ENCODE measurements at regions not wholly inside any gene's neighbourhood (a gene's known extent, or its start where the extent isn't known, plus 50 kb on each side); places are given as distances from the start of the nearest gene placed in this dataset.

DNA sequence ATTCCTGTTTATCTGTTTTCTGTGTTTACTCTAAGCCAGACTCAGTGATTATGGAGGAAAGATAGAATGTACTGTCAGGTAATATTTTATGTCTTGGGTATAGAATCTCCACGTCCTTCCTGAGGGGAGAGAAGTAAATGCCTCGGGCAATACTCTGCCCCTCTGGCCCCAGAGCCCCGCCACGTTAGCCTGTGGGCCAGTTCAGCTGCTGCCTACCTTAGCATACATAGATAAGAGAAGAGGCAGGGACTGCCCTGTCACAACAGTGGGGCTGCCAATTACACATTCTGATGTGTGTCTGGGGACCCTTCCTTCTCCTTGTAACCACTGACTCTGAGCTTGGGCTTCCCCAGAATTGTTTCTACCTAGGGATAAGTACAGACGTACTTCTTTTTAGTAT, 347.7 kb upstream of the ATP11B start:
- TF ChIP-seq, protein P1, sequence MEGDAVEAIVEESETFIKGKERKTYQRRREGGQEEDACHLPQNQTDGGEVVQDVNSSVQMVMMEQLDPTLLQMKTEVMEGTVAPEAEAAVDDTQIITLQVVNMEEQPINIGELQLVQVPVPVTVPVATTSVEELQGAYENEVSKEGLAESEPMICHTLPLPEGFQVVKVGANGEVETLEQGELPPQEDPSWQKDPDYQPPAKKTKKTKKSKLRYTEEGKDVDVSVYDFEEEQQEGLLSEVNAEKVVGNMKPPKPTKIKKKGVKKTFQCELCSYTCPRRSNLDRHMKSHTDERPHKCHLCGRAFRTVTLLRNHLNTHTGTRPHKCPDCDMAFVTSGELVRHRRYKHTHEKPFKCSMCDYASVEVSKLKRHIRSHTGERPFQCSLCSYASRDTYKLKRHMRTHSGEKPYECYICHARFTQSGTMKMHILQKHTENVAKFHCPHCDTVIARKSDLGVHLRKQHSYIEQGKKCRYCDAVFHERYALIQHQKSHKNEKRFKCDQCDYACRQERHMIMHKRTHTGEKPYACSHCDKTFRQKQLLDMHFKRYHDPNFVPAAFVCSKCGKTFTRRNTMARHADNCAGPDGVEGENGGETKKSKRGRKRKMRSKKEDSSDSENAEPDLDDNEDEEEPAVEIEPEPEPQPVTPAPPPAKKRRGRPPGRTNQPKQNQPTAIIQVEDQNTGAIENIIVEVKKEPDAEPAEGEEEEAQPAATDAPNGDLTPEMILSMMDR (IDR thresholded peaks at IDR 0.05): no peak
- no peak for TF ChIP-seq SIN3A (IDR thresholded peaks at IDR 0.05; ENCODE audit: borderline replicate concordance, insufficient read depth, low read depth, low read length)
- no peak for TF ChIP-seq POLR2AphosphoS5 (IDR thresholded peaks at IDR 0.05; ENCODE audit: low read depth, low read length)
- TF ChIP-seq TCF7L2 (IDR thresholded peaks at IDR 0.05; ENCODE audit: low read depth, low read length): no peak
- TF ChIP-seq, protein P2, sequence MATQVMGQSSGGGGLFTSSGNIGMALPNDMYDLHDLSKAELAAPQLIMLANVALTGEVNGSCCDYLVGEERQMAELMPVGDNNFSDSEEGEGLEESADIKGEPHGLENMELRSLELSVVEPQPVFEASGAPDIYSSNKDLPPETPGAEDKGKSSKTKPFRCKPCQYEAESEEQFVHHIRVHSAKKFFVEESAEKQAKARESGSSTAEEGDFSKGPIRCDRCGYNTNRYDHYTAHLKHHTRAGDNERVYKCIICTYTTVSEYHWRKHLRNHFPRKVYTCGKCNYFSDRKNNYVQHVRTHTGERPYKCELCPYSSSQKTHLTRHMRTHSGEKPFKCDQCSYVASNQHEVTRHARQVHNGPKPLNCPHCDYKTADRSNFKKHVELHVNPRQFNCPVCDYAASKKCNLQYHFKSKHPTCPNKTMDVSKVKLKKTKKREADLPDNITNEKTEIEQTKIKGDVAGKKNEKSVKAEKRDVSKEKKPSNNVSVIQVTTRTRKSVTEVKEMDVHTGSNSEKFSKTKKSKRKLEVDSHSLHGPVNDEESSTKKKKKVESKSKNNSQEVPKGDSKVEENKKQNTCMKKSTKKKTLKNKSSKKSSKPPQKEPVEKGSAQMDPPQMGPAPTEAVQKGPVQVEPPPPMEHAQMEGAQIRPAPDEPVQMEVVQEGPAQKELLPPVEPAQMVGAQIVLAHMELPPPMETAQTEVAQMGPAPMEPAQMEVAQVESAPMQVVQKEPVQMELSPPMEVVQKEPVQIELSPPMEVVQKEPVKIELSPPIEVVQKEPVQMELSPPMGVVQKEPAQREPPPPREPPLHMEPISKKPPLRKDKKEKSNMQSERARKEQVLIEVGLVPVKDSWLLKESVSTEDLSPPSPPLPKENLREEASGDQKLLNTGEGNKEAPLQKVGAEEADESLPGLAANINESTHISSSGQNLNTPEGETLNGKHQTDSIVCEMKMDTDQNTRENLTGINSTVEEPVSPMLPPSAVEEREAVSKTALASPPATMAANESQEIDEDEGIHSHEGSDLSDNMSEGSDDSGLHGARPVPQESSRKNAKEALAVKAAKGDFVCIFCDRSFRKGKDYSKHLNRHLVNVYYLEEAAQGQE (IDR thresholded peaks at IDR 0.05; ENCODE audit: insufficient read depth in 1 of 2, low read depth in 2 of 2, low read length in 1 of 2): no peak

All from Panc1 (cell line).